NCI-H82 (cell line): ENCODE measurements at regions not wholly inside any gene's neighbourhood (a gene's known extent, or its start where the extent isn't known, plus 50 kb on each side); places are given as distances from the start of the nearest gene placed in this dataset.
A peak's percentile ranks its signal among the peaks of the same experiment; 100 is the strongest.
"Not testable (repeated sequence)": the region's sequence is repeated elsewhere in the genome, so short reads cannot be mapped to it uniquely, and the experiment has no call there.

Experiments used
- DNase-seq: peaks from one replicate; lab custom pipeline; 2025; lab: John Stamatoyannopoulos, UW

- no peak for DNase-seq
Observed at GRCh38 chr7:98727146-98727709, 110.1 kb downstream of the NPTX2 start.

- no peak for DNase-seq
Observed at GRCh38 chr7:98728555-98728954, 111.5 kb downstream of the NPTX2 start.

GRCh38 chr7:98729121-98729520 lies 112.0 kb downstream of the NPTX2 start:
- DNase-seq, result no peak

- DNase-seq, result no peak
Observed at GRCh38 chr7:98730326-98730725, 113.2 kb downstream of the NPTX2 start.

DNA sequence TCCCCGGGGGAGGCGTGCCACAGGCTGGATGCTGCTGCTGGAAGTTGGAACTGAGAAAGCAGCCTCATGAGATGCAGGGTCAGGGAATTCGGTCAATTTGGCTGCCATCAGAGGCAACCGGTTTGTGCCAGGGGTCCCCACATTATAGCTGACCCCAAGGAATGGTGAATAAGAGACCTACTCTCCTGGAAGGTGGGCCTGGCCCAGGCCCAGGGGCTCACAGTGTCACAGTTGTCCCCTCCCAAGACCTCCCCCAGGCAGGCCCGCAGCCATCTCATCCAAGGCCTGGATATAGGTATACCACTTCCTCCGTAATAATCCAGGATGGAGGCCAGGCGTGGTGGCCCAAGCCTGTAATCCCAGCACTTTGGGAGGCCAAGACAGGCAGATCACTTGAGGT lies 114.6 kb downstream of the NPTX2 start:
- DNase-seq, result no peak

DNA sequence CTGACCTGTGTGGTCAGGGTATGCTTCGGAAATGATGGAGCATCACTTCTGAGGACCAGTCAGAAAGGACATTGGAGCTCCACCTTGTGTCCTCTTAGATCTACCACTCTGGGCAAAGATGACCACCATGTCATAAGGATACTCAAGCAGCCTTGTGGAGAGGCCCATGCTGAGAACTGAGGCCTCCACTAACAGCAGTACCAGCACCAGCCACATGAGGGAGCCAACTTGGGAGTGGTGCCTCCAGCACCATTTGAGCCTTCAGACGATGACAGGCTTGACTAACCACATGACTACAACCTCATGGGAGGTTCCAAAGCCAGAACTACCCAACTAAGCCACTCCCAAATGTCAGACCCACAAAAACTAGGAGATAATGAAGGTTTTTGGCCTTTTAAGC lies 116.0 kb downstream of the NPTX2 start:
- peak; percentile 81 for DNase-seq

DNA sequence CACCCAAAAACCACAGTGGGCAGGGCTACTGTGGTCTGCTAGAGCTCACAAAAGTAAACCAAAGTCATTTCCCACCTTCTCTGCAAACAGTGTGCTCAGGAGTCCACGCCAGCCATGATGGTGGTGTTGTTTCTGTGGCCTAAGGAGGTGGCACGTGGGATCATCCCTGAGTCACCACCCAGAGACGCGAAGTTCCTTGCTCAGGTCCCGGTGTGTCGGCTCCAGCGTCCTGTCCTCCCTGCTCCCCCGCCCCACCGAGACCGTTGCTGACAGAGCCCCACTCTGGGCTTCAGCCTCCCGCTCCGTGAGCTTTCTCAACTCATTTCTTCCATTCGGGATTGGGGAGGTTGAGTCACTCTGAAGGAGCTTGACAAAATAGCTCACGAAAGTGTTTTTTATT lies 118.7 kb downstream of the NPTX2 start:
- DNase-seq, result no peak

DNA sequence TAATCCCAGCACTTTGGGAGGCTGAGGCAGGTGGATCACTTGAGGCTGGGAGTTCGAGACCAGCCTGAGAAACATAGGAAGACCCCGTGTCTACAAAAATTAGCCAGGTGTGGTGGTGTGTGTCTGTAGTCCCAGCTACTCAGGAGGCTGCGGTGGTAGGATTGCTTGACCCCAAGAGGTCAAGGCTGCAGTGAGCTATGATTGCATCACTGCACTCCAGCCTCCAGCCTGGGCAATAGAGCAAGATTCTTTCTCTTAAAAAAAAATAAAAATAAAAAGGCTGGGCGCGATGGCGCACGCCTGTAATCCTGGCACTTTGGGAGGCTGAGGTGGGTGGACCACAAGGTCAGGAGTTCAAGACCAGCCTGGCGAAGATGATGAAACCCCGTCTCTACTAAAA lies 119.4 kb downstream of the NPTX2 start:
- not testable (repeated sequence) for DNase-seq

- DNase-seq, result no peak
Observed at GRCh38 chr7:98737176-98737575, 120.1 kb downstream of the NPTX2 start.

DNA sequence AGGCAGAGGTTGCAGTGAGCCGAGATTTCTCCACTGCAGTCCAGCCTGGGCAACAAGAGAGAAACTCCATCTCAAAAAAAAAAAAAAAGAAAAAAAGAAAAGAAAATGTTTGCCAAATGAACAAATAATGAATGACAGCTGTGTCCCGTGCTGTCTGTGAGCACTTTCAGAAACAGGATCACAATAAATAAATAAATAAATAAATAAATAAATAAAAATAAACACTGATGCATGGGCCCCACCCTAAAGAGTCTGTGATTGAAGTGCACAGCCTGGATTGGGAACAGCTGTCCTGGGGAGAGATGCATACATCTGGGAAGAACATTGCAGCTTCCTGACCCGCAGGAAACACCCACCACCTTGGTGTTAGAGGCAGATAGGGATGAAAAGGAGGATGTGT lies 123.6 kb downstream of the NPTX2 start:
- DNase-seq, result no peak

GRCh38 chr7:98745722-98746318 lies 124.0 kb downstream of the TMEM130 start:
- peak; percentile 83 for DNase-seq

- no peak for DNase-seq
Observed at GRCh38 chr7:98748090-98748489, 121.7 kb downstream of the TMEM130 start.

- no peak for DNase-seq
Observed at GRCh38 chr7:98753176-98753575, 116.6 kb downstream of the TMEM130 start.

DNA sequence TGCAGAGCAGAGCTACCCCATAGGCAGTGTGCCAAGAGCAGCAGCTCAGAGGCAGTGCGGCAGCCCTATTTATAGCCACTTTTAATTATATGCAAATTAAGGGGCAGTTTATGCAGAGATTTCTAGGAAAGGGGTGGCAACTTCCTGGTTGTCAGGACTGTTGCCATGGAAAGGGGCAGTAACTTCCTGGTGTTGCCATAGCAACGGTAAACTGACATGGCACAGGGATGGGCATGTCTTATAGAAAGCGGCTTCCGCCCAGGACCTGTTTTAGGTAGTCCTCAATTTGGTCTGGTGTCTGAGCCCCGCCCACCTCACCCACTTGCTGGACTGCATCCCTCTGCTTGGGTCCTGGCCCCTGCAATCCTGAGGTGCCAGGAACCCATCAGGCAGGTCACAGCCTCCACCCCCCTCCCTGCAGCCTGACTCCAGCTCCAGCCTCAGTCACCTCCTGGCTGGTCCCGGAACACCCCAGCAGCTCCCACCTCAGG lies 115.8 kb downstream of the TMEM130 start:
- DNase-seq, result peak; percentile 31

GRCh38 chr7:98755138-98755898 lies 114.5 kb downstream of the TMEM130 start:
- DNase-seq, result no peak

GRCh38 chr7:98758157-98758556 lies 111.7 kb downstream of the TMEM130 start:
- DNase-seq, result no peak

DNA sequence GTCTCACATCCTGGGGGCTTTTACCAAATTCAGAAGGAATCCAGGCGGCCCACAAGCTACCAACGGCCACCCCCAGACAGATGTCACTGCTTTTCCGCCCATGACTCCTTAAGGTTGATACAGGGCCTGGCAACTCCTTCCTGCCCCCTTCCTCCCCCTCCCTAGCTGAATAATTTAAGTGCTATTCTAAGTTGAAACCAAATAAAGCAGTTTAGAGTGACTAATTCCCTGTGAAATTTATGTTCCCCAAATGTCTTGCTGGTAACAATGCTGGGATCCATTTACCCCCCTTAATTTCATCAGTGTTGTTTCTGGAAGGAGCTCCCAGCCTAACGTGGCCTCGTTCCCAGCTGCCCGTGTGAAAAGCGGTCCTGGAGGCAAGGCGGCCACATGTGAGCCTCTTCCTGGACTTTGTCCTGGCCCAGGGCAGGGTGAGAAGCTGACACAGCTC lies 109.6 kb downstream of the TMEM130 start:
- DNase-seq, result no peak

- no peak for DNase-seq
Observed at GRCh38 chr7:98761225-98761624, 108.6 kb downstream of the TMEM130 start.

DNA sequence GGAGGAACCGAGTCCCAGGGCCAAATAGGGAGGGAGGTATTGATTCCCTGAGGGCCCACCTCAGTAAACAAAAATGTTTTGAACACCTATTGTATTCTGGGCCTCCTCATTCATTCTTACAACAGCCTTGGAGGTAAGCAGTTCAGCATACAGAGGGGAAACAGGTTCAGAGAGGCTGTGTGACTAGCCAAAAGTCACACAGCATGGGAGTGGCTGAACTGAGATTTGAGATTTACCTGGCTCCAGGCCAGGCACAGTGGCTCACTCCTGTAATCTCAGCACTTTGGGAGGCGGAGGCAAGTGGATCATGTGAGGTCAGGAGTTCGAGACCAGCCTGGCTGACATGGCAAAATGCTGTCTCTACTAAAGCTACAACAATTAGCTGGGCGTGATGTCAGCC lies 107.2 kb downstream of the TMEM130 start:
- DNase-seq, result no peak

- DNase-seq, result no peak
Observed at GRCh38 chr7:98763441-98763840, 106.4 kb downstream of the TMEM130 start.

GRCh38 chr7:98764946-98765345 lies 104.9 kb downstream of the TMEM130 start:
- no peak for DNase-seq

DNA sequence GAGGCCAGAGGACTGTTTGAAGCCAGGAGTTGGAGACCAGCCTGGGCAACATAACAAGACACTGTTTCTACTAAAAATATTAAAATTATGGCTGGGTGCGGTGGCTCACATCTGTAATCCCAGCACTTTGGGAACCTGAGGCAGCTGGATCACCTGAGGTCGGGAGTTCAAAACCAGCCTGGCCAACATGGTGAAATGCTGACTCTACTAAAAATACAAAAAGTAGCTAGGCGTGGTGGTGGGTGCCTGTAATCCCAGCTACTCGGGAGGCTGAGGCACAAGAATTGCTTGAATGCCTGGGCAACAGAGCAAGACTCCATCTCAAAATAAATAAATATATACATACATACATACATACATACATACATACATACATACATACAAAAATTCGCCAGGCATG lies 99.7 kb downstream of the TMEM130 start:
- not testable (repeated sequence) for DNase-seq

DNA sequence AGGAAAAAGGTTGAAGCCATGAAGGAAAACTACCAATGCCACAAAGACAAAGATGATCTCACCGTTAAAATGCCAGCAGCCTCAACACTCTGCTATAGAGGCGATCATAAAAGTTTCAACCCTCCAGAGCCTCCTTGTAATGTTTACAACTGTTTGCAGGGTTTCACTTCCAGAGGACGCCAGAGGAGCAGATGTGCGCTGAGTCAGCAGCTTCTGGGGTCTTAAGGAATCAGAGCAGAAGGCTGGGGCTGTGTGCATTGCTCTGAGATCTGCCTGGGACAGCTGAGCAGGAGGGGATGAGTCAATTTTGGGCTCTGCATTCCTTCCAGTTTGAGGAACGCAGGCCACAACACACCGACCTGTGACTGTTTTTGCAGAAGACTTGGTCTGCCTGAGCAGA lies 98.3 kb downstream of the TMEM130 start:
- peak; percentile 63 for DNase-seq
